CD4-positive, alpha-beta T cell treated with Interleukin-4 for 1 hour (primary cell): ENCODE measurements at regions not wholly inside any gene's neighbourhood (a gene's known extent, or its start where the extent isn't known, plus 50 kb on each side); places are given as distances from the start of the nearest gene placed in this dataset.

Source experiments
- DNase-seq, 2 donors: peaks; one replicate each; pipeline ENCODE4 v3.0.0-alpha.2; 2020 to 2022

DNA sequence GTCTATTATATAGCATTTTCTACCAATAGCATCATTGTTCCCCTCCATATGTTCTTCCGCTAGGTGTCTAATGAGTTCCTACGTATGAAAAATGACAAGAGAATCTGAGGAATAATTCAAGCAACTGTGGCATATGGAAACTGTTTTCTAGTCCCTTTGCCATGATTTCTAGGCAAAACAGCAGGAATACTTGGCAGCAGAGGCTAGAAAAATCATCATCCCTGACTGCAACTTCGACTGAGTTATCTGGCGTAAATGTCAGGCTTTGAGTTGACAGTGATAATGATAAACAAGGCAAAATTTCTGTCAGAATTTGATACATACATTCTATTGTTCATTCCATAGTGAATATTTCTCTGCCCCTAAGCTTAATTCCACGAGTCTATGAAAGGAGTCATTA, 572.8 kb upstream of the USP15 start:
- no peak for DNase-seq

- no peak for DNase-seq
Measured at GRCh38 chr12:61694214-61694613, 566.0 kb upstream of the USP15 start.

GRCh38 chr12:61701471-61701870, 558.7 kb upstream of the USP15 start:
- no peak for DNase-seq

DNA sequence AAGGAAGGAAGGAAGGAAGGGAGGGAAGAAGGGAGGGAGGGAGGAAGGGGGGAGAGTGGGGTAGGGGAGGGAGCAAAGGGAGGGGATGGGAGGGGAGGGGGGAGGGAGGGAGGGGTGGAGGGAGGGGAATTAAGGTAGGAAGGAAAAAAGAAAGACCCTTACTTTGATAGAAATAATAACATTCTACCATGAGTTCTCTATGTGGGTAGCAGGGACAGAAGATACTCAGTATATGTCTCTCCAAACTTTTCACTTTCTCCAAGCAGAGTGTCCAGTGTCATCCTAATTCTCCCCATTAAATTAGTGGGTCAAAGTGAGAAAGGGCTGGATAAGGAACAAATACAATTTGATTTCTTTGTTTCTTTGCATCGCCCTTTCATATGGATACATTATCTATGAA, 553.4 kb upstream of the USP15 start:
- DNase-seq: no peak

GRCh38 chr12:61713121-61713520, 547.1 kb upstream of the USP15 start:
- no peak for DNase-seq

DNA sequence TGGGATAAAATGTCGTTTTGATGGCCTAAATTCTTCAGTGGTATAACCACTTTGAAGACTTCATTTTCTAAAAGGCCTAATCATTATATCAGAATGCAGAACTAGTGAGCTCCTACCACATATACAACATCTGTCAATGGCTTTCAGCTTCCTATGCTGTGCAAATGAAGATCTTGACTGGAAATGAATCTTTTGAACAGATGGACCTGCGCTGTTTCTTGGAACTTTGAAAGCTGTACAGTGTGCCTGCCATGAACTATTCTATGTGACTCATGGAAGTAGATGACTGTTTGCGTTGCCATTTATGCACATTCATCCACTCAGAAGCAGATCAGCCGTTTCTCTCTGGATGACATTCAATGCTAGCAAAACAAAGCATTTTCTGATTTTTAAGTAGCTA, 542.2 kb upstream of the USP15 start:
- DNase-seq: no peak

- DNase-seq: no peak
Measured at GRCh38 chr12:61739925-61740324, 520.3 kb upstream of the USP15 start.

DNA sequence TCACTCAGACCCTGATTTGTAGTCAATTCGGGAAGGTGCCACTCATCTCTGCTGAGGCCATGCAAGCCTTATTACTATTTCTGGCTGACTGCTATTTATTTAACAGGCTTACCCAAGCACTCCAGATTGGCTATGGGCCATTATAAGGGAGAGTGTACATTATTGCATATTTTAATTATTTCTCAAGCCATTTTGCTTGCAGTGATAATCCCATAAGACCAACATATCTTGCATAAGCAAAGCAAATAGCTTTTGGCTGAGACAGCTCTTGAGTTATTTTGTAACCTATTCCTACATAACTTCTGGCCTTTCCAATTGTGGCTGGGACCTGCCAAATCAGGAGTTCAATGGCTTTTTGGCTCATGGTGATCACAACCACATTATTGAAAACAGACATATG, 509.6 kb upstream of the USP15 start:
- no peak for DNase-seq

GRCh38 chr12:61754214-61754613, 506.0 kb upstream of the USP15 start:
- no peak for DNase-seq

GRCh38 chr12:61757831-61758505, 502.2 kb upstream of the USP15 start:
- no peak for DNase-seq

DNA sequence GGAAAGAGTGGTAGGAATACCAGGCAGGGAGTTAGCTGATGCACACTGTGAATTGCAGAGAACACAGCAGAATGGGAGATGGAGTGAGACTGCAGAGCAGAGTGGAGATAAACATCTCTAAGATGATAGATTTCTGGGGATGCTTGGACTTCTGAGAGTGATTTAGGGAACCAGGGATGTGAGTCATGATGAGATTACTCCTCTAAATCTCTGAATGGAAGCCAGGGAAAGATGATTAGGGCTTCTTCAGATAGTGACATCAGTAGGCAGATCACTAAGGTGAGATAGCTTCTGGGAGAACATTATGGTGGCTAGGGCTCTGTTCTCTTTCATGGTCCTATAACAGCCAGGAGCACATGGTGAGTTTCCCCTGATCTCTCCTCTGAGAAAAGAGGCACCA, 501.5 kb upstream of the USP15 start:
- DNase-seq: no peak

GRCh38 chr12:61765926-61766325, 494.3 kb upstream of the USP15 start:
- DNase-seq: no peak

DNA sequence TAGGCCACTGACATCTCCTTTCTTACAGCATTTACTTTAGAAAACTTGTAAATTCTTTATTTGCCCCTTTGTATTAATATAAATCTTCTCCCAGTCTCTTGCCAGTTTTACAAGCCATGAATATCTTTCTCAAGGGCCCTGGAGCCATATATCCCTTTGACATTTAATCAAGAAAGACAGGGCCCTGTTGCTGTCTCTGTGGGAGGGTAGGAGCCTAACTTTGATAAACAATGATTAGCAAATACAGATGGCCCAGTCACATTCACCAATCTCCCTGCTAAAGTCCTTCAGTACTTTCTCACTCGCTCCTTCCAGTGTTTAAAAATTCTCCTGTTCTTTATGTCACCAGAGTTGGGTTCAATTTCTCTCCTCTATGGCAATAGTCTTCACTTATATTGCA, 479.8 kb upstream of the USP15 start:
- DNase-seq: no peak

GRCh38 chr12:61781021-61781581, 479.1 kb upstream of the USP15 start:
- DNase-seq: no peak

- no peak for DNase-seq
Measured at GRCh38 chr12:61796846-61797245, 463.4 kb upstream of the USP15 start.

GRCh38 chr12:61797266-61797665, 462.9 kb upstream of the USP15 start:
- no peak for DNase-seq

GRCh38 chr12:61798778-61799177, 461.4 kb upstream of the USP15 start:
- DNase-seq: no peak

DNA sequence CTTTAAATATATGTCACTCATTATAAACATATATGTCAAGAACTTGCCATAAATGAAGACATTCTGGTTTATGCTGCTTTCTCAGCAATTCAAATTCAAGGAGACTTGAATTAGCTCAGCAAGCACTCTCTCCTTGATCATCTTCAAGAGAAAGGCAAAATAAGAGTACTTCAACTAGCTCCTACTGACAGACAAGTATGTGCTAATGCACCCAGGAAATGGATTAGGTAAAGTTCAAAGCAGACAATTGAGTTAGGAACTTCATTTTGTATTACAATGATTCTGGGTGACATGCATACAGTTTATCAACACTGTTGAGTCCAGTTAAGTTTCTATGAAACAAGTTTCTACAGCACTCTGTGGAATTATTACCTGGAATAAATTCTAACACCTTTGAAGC, 455.9 kb upstream of the USP15 start:
- DNase-seq: no peak

- DNase-seq: no peak
Measured at GRCh38 chr12:61808856-61809255, 451.3 kb upstream of the USP15 start.

- no peak for DNase-seq
Measured at GRCh38 chr12:61810486-61810885, 449.7 kb upstream of the USP15 start.

GRCh38 chr12:61821381-61821780, 438.8 kb upstream of the USP15 start:
- DNase-seq: no peak

DNA sequence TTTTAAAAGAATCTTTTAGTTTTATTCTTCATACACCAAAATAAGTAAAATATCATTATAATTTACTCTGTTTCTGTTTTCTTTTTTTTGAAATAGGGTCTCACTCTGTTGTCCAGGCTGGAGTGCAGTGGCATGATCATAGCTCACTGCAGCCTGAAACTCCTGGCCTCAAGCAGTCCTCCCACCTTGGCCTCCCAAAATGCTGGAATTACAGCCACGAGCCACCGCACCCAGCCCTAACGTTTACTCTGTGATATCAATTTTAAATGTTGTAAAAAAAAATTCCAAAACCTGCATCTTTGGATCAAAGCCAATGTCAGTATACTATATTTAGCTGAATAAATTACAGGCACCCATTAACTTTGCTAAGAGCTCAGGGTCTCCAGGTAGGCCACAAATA, 437.1 kb upstream of the USP15 start:
- DNase-seq: no peak

DNA sequence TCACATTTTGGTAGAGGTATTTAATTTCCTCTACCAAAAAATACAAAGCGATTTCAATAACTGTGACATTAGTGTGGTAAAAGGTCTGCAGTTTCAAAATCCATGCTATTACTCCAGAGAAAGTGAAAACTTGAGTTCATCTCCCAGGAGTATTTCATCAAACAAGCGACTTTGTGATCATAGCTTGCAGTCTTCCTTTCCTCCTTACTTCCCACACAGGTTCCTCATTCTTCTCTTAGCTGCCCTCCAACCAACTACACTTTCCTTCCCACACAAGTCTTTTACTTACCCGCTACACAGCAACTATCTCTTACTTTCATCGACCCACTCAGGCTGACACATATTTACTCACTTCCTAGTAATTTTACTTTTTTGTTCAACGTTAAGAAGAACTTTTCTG, 413.4 kb upstream of the USP15 start:
- DNase-seq: no peak

- no peak for DNase-seq
Measured at GRCh38 chr12:61848893-61849292, 411.3 kb upstream of the USP15 start.

DNA sequence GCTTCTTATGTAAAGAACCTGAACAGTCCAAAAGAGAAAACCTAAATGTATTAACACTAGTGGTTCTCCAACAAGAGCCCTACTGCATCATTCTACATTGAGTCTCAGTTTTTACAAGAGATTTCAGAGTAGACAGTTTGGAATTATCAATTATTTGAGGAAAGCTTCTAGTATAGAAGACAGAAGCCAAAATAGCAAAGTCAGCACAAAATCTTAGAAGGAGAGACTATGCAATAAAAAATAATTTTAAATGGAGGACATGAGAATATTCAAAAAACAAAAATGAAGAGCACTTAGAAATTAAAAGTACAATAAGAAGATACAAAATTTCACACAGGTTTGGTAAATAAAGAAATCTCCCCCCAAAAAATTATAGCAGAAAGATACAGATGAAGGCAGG, 406.3 kb upstream of the USP15 start:
- no peak for DNase-seq
